HL-60 (cell line): ENCODE measurements at regions not wholly inside any gene's neighbourhood (a gene's known extent, or its start where the extent isn't known, plus 50 kb on each side); places are given as distances from the start of the nearest gene placed in this dataset.
A peak's percentile ranks its signal among the peaks of the same experiment; 100 is the strongest.

Experiments
- DNase-seq, 2 experiments: peaks; one replicate each; pipeline ENCODE4 v3.0.0-alpha.2; 2010 to 2020; ENCODE audit warnings: low read depth in 1 of 2, low spot score in 1 of 2
- H3K27ac ChIP-seq: fragments of 250-450 bp; sonication (Bioruptor Pico); replicated peaks from 2 replicates; pipeline ENCODE4 v1.5.1; 2020; ENCODE audit warnings: mild to moderate bottlenecking, moderate library complexity
- H3K27me3 ChIP-seq: fragments of 250-450 bp; sonication (Bioruptor Pico); 2 replicates; pipeline ENCODE4 v1.5.1; 2021; ENCODE audit warnings: mild to moderate bottlenecking, moderate library complexity; ENCODE audit not compliant: insufficient read depth, poor library complexity, severe bottlenecking
- H3K4me3 ChIP-seq: replicated peaks from 2 replicates; pipeline ENCODE4 v1.5.1; 2011; ENCODE audit warnings: mild to moderate bottlenecking, control low read depth, low read length; ENCODE audit not compliant: insufficient read depth
- GABPA ChIP-seq: IDR thresholded peaks from 2 replicates; pipeline ENCODE4 v1.6.1; 2012; ENCODE audit warnings: low read depth
- POLR2AphosphoS5 ChIP-seq: IDR thresholded peaks from 2 replicates; pipeline ENCODE4 v1.6.1; 2012; ENCODE audit warnings: low read depth
- SPI1 ChIP-seq: IDR thresholded peaks from 2 replicates; pipeline ENCODE4 v1.6.1; 2012; ENCODE audit warnings: low read depth, mild to moderate bottlenecking, borderline replicate concordance
- TF ChIP-seq, protein P1 (sequence below): IDR thresholded peaks from 2 replicates; pipeline ENCODE4 v1.6.1; 2012; ENCODE audit warnings: low read depth; ENCODE audit not compliant: insufficient replicate concordance
- TF ChIP-seq, protein P2 (sequence below): IDR thresholded peaks from one replicate; pipeline ENCODE4 v1.5.1; 2011; ENCODE audit warnings: low read length, control low read depth, inconsistent platforms; ENCODE audit not compliant: insufficient read depth

DNA sequence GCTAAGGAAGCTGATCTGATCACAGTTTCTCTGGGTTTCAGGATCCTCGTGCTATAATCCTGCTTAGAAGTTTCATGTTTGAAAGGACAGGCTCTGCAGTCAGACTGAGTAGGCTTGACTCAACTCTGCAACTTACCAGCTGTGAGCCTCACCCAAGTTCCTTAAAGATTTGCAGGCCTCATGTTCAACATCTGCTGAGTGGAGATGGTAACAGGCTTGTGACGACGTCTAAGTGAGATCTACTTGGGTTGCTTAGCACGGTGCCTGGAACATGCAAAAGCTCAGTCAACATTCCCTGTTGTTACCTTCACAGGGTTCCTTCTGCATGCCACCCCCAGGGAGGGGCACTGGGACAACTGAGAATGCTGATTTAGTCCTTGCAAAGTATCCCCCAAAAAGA is 164.2 kb downstream of the C1D start:
- DNase-seq = no peak
- H3K27ac ChIP-seq = no peak overlapping the region
- H3K4me3 ChIP-seq = no peak overlapping the region
- TF ChIP-seq POLR2AphosphoS5 = no peak
- no peak for TF ChIP-seq GABPA
- TF ChIP-seq, protein P1, sequence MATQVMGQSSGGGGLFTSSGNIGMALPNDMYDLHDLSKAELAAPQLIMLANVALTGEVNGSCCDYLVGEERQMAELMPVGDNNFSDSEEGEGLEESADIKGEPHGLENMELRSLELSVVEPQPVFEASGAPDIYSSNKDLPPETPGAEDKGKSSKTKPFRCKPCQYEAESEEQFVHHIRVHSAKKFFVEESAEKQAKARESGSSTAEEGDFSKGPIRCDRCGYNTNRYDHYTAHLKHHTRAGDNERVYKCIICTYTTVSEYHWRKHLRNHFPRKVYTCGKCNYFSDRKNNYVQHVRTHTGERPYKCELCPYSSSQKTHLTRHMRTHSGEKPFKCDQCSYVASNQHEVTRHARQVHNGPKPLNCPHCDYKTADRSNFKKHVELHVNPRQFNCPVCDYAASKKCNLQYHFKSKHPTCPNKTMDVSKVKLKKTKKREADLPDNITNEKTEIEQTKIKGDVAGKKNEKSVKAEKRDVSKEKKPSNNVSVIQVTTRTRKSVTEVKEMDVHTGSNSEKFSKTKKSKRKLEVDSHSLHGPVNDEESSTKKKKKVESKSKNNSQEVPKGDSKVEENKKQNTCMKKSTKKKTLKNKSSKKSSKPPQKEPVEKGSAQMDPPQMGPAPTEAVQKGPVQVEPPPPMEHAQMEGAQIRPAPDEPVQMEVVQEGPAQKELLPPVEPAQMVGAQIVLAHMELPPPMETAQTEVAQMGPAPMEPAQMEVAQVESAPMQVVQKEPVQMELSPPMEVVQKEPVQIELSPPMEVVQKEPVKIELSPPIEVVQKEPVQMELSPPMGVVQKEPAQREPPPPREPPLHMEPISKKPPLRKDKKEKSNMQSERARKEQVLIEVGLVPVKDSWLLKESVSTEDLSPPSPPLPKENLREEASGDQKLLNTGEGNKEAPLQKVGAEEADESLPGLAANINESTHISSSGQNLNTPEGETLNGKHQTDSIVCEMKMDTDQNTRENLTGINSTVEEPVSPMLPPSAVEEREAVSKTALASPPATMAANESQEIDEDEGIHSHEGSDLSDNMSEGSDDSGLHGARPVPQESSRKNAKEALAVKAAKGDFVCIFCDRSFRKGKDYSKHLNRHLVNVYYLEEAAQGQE = no peak
- TF ChIP-seq, protein P2, sequence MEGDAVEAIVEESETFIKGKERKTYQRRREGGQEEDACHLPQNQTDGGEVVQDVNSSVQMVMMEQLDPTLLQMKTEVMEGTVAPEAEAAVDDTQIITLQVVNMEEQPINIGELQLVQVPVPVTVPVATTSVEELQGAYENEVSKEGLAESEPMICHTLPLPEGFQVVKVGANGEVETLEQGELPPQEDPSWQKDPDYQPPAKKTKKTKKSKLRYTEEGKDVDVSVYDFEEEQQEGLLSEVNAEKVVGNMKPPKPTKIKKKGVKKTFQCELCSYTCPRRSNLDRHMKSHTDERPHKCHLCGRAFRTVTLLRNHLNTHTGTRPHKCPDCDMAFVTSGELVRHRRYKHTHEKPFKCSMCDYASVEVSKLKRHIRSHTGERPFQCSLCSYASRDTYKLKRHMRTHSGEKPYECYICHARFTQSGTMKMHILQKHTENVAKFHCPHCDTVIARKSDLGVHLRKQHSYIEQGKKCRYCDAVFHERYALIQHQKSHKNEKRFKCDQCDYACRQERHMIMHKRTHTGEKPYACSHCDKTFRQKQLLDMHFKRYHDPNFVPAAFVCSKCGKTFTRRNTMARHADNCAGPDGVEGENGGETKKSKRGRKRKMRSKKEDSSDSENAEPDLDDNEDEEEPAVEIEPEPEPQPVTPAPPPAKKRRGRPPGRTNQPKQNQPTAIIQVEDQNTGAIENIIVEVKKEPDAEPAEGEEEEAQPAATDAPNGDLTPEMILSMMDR = no peak
- TF ChIP-seq SPI1 = no peak
- no peaks in the 10 kb centered on the region for H3K27me3 ChIP-seq

DNA sequence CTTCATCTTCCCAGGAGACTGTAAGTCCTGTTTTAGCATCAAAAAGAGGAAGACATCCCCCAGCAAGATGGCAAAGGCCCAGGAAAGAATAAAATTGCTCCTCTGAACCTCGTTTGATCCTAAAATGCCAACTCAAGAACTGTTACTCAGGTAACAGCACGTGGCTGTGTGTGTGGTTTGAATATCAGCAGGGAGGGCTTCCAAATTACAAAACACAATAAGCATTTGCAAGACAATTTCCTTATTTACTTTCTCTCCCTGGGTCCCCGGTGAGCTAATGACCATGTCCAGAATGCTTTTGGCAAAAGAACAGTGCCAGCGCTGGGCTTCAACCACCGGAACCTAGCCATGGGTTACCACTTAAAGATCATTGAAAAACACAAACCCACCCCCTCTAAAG is 163.6 kb downstream of the C1D start:
- H3K4me3 ChIP-seq = no peak overlapping the region
- no peak for DNase-seq
- H3K27ac ChIP-seq = no peak overlapping the region
- peak; percentile 35; the same call in 1 of the 2 replicates for TF ChIP-seq SPI1
- TF ChIP-seq, protein P1 = no peak
- no peaks in the 10 kb centered on the region for H3K27me3 ChIP-seq

DNA sequence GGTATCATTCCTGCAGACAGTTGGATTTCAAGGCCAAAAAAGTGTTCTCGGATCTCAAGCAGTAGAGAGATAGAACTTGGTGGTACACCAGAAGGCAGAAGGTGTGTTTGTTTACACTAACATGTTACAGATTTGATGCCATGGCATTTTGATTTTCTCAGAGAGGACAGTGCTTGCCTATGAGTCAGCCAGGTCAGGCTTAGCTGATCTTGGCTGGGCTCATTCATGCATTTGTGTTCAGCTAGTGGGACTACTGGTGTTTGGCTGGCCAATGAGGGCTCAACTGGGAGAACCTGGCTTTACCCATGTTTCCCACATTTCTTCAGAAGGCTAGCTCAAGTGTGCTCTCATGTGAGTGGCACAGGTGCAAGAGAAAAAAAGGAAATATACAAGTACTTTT is 162.0 kb downstream of the C1D start:
- H3K27ac ChIP-seq = no peak overlapping the region
- DNase-seq = no peak
- H3K4me3 ChIP-seq = no peak overlapping the region
- TF ChIP-seq, protein P2 = no peak
- TF ChIP-seq SPI1 = no peak
- TF ChIP-seq, protein P1 = no peak
- TF ChIP-seq POLR2AphosphoS5 = no peak
- no peak for TF ChIP-seq GABPA
- no peaks in the 10 kb centered on the region for H3K27me3 ChIP-seq

DNA sequence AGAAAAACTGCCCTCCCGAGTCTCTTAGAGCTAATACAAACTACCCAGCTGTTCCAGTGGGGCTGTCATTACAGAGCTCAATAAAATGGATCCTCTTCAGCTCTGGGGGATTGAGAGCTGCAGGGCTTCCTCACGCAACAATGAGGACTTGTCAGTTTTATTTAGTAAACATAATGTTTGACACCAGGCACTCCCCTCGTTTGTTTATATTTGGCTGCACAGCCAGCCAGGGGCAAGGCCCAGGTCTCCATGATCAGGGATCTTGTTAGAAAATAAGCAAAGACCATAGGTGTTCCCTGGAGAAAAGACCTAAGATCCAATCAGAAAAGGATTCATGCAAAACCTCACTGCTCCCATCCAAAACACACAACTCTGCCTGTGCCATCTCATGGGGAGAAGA is 158.2 kb downstream of the C1D start:
- no peak for DNase-seq
- TF ChIP-seq, protein P1 = no peak
- TF ChIP-seq POLR2AphosphoS5 (no peak), GABPA (no peak), SPI1 (no peak)
- TF ChIP-seq, protein P2 = no peak

More for the DNA sequence above, 158.2 kb downstream of the C1D start:
- peaks cover 2% of the 10 kb centered on the region for H3K27me3 ChIP-seq
- no peak overlapping the region for H3K4me3 ChIP-seq
- no peak overlapping the region for H3K27ac ChIP-seq
